ENCODE measurements at regions not wholly inside any gene's neighbourhood (a gene's known extent, or its start where the extent isn't known, plus 50 kb on each side); places are given as distances from the start of the nearest gene placed in this dataset.

DNA sequence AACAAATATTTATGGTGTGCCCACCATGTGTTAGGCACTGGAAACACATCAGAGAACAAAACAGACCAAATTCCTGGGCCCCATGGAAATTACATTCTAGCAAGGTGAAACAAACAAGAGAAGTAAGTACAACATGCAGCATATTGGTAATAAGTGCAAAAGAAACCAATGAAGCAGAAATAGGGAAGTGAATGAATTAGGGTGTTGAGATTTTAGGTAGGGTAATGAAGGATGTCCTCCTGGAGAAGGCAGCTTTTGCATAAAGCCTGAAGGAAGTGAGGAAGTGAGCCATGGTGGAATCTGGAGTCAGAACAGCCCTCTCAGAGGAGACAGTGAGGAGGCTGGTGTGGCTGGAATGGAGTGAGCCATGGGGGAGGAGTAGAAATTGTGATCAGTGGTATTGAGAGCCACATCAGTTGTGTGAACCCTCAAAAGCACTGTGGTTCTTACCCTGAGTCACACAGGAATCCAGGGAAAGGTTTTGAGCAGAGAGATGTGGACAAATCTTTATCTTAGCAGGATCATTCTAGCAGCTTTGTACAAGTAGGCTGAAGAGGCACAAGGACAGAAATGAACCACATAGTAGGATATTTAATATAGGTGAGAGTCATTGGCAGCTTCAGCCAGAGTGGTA, 52.7 kb upstream of the ARL15 start:
- TF ChIP-seq POLR2A (IDR thresholded peaks at IDR 0.05) (no peak), POLR2AphosphoS5 (IDR thresholded peaks at IDR 0.05) (no peak), EP300 (IDR thresholded peaks at IDR 0.05) (no peak)
- TF ChIP-seq, protein P1, sequence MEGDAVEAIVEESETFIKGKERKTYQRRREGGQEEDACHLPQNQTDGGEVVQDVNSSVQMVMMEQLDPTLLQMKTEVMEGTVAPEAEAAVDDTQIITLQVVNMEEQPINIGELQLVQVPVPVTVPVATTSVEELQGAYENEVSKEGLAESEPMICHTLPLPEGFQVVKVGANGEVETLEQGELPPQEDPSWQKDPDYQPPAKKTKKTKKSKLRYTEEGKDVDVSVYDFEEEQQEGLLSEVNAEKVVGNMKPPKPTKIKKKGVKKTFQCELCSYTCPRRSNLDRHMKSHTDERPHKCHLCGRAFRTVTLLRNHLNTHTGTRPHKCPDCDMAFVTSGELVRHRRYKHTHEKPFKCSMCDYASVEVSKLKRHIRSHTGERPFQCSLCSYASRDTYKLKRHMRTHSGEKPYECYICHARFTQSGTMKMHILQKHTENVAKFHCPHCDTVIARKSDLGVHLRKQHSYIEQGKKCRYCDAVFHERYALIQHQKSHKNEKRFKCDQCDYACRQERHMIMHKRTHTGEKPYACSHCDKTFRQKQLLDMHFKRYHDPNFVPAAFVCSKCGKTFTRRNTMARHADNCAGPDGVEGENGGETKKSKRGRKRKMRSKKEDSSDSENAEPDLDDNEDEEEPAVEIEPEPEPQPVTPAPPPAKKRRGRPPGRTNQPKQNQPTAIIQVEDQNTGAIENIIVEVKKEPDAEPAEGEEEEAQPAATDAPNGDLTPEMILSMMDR (IDR thresholded peaks at IDR 0.05) = no peak

Measured in sigmoid colon (tissue), 4 donors.